ENCODE measurements at regions not wholly inside any gene's neighbourhood (a gene's known extent, or its start where the extent isn't known, plus 50 kb on each side); places are given as distances from the start of the nearest gene placed in this dataset.

DNA sequence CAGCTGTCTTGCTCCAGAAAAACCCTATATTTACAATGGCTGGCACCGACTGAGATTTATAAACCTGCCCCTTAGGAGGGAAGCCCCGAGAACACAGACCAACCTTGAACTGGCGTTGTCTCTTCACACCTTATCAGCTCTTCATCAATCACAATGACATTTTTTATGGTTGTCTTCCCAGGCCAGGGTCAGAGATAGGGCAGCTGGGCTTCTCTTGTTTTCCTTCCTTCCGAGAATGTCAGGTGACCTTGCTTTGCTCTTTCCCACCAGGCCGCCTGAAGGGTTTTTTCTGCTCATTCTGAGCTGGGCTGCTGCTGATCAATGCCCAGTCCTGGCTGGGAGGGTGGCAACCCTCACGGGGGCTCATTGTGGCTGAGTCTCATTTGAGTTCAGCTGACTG lies 619.1 kb downstream of the CCDC171 start:
- no peak for DNase-seq

- DNase-seq, result no peak
Measured at GRCh38 chr9:16172796-16173195, 620.0 kb downstream of the CCDC171 start.

DNA sequence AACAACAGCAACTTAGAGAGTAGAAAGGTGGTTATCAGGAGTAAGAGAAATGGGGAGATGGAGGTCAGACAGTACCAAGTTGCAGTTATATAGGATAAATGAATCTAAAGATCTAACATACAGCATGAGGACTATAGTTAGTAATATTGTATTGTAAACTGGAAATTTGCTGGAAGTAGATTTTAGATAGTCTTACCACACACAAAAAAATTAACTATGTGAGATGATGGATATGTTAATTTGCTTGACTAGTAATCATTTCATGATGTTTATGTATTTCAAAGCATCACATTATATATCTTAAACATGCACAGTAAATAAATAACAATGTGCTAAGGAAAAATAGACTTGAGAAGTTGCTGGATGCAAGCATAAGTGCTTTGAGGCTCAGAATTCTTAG lies 622.1 kb downstream of the CCDC171 start:
- DNase-seq, result no peak

DNA sequence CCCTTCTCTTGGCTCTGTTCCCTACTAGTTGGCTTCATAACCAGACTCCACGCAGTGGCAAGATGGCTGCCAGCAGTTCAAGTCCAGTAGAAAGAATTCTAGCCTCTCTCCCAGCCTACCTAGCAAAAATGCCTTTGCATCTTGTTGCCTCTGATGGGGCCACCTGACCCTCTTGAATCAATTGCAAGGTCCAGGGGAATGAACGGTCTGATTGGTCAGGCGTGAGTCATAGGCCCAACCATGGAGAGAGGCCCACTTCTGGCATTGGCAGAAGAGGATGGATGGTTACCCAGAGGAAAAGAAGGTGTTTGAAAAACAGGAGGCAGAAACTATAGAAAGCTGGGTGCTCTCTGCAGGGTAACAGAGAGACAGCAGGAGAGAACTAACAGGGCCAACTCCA lies 622.6 kb downstream of the CCDC171 start:
- DNase-seq, result no peak

DNA sequence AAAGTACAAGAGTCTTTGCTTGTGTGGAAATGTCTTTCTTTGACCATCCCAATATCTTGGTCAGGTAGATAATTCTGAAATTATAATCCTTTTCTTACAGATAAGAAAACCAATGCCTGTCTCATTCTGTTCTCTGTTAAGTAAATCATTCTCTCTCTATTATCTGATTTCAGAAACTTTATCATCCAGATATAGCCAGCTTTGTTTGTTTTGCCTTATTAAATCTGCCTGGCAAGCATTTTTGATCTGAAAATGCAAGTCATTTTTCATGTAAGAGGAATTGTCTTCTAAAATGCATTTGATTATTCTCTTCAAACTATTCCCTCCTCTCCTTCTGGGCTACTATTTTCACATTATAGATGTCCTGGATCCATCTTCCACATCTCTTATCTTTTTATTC lies 625.5 kb downstream of the CCDC171 start:
- no peak for DNase-seq

- DNase-seq, result no peak
Measured at GRCh38 chr9:16179566-16179965, 626.7 kb downstream of the CCDC171 start.

DNA sequence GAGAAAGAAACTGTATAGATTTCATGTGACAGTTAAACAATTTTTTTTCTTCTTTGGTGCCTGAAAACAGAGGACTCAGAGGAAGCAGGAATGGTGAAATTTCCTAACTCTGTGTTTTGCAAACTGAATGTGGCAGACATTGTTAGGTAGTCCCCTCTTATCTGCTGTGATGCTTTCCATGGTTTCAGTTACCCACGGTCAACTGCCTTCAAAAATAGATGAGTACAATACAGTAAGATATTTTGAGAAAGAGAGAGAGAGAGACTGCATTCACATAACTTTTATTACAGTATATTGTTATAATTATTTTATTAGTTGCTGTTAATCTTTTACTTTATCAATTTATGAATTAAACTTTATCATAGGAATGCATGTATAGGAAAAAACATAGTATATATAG lies 627.2 kb downstream of the CCDC171 start:
- DNase-seq, result no peak

DNA sequence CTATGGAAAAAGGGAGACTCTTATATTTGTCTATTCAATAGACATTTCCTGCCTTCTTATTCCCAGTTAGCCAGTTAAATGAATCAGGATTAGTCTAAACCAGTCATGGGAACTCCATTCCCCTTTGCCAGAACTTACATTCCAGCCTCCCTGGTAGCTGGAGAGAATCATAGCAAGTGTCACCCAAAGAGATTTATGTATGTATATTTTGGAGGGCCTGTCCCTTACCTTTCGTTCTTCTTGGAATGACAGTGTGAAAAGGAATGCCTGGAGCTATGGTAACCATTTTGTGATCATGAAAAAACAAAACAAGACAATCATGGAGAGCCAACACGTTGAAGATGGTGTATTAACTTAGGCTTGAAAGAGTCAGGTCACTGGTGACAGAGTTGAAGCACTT lies 627.7 kb downstream of the CCDC171 start:
- no peak for DNase-seq

DNA sequence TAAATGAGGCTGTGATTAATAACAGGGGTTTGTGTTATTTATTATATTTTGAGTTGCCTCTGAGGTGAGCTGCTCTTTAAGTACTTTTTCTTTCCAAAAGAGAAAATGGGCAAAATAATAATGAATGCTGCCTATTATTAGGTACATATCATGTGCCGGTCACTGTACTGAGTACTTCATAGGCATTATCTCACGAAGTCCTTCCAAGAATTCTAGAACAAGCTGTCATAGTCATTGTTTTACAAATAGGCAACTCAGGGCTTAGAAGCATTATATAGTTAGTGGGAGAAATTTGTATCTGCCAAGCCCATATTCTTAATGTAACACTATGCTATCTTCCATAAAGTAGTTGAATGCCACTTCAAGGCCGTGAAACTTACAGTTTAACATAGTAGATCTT lies 628.7 kb downstream of the CCDC171 start:
- no peak for DNase-seq

- no peak for DNase-seq
Measured at GRCh38 chr9:16182784-16183183, 629.9 kb downstream of the CCDC171 start.

DNA sequence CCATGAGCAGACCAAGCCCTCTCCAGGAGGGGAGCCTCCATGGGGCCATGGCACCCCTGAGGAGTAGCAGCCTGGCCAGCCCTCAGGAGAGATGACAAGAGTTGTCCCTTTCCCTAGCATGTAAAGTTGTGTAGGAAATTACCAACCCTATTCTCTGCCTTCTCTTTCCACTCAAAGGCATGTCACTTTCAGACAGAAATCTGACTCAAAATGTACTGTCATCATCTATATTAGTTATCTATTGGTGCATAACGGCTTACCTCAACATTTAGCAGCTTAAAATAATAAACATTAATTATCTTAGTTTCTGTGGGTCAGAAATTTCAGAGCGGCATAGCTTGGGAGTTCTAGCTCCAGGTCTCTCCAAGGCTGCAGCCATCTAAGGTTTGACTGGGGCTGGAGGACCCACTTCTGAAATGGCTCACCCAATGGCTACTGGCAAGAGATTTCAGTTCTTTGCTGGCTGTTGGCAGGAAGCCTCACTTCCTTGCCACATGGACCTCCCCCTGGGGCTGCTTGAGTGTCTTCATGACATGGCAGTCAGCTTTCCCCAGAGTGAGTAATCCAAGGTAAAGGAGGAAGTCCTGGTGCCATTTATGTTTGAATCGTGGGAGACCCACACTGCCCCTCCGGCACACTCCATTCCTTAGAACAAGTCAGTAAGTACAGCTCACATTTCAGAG lies 632.3 kb downstream of the CCDC171 start:
- no peak for DNase-seq

- no peak for DNase-seq
Measured at GRCh38 chr9:16191191-16191590, 638.3 kb downstream of the CCDC171 start.

DNA sequence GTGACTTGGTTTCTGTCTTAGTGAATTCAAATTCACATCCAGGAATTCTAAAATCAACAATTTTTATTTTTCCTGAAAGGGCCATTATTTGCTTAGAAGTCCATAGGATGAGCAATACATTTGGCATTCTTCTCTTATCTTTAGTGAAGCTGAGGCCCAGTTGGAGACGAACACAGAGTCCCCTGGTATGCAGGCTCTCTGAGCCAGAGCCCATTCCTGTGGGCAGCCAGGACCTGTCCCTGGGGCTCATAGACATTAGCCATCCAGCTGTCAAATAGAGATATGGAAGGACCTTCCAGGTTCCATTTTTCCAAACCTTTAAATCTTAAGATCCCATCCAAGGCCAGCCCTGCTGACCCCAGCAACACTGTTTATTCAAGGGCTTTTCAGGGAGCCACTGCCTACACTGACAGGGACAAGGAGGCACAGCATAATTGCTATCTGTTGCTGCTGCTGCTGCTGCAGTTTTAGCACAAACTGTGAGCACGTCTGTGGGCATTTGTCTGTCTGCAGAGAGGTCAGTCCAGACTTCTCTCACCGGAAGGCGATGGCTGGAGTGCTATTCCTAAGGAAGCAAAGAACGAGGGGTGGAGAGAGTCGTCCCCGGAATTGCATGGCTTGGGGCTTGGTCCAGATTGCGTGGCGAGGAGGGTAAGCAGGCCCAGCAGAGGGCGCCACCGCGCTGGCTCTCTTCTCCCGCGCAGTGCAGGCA lies 639.0 kb downstream of the CCDC171 start:
- DNase-seq, result peak; percentile 64

DNA sequence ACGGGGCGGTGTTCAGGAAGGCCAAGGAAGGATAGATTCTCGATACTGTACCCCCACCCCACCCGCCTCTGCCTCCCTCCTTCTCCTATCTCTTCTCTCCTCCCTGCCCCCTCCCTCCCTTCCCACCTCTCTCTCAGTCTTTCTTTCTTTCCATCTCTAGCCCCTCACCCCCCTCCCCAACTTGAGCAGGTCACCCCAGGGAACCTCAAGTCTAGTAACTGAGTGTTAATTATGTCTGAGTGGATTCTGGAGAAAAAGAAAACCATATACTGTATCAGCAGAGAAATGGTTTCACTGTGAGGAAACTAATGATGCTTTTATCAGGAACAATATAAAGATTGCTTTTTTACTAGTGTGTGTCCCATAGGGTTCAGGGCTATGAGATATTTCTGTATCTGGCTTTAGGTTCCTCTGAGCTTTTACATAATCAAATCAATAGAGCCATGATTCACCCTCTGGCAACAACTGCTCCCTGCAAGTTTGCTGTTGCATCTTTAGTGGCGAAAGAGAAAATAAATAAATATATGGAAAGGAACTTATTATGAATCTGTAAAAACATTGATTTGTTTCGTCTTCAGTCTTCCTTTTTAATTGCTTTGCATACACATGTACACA lies 639.7 kb downstream of the CCDC171 start:
- no peak for DNase-seq

- no peak for DNase-seq
Measured at GRCh38 chr9:16193066-16193465, 640.2 kb downstream of the CCDC171 start.

- DNase-seq, result no peak
Measured at GRCh38 chr9:16196206-16196605, 643.4 kb downstream of the CCDC171 start.

GRCh38 chr9:16197578-16198370 lies 644.9 kb downstream of the CCDC171 start:
- DNase-seq, result no peak

DNA sequence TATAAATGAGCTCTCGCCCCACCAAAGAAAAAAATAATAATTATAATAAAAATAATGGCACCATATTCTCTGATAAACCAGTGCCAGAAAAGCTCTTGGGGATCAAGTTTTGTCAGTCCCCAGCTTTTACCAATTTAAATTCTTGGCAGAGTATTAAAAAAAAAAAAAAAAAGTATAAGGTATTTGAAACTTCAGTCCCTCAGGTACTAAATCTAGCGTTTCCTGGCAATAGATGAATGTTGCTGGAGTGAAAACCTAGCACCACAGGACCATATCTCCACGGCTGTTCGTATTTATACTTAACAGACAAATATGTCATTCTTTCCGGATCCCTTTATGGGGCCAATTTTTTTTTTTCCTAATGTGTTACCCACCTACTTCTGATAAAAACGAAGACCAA lies 646.2 kb downstream of the CCDC171 start:
- no peak for DNase-seq

DNA sequence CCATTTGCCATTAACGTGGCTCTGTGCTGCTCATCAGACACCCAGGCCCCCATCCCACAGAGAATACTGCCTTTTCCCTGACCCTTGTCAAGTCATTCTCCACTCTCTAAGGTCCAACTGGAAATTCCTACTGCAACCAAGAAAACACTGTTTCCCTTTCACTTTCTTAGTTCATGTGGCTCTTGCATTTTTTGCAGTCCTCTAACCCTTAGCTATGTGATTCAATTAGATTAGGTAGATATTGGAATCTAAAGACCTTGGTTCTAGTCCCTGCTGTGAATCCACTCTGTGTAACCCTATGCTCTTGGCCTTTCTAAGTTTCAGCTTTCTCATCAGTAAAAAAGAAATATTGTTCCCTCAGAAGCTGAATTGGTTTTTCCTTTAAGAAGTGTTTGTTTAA lies 649.4 kb downstream of the CCDC171 start:
- DNase-seq, result no peak

GRCh38 chr9:16202914-16203728 lies 650.3 kb downstream of the CCDC171 start:
- DNase-seq, result no peak

DNA sequence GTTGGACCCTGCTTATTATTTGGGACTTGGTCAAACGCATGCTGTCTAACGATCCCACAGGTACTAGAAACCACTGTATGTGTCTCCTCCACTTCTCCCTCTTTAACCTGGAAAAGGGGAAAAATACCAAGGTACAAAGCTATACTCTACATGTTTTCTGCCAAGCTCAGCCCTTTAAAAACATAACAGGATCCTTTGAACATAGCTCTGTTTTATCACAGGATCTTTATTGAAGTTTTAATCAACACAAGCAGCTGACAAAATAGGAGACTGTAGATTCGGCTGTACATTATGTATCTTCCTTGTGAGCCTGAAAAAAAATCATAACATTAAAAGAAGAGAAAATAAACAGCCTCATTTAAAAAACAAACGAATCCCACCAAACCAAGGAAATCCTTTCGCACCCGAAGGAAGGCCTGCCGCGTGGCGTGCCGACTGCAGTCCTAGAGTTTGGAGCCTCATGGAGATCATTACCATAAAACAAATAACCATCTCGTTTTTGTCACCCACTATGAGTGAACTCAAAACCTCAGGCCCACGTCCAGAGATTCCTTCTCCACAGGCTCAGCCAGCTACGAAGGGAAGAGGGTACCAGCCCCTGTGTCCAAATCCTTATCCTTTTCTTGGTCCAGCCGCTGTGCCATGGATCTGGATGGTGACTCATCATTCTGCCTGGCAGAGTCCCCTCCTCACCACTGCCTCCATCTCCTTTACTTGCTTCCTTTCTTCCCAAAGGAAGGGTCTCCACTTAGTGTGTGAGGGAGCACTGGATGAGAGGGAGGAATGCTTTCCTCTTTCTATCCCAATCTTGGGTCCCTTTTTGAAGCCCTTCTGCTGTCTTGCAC lies 651.1 kb downstream of the CCDC171 start:
- DNase-seq, result no peak

GRCh38 chr9:16205455-16205854 lies 652.6 kb downstream of the CCDC171 start:
- no peak for DNase-seq

All from NCI-H1105 treated with DMSO at 0.1 percent for 48 hours (cell line).